T-cell (primary cell): ENCODE measurements at regions not wholly inside any gene's neighbourhood (a gene's known extent, or its start where the extent isn't known, plus 50 kb on each side); places are given as distances from the start of the nearest gene placed in this dataset.
A peak's percentile ranks its signal among the peaks of the same experiment; 100 is the strongest.

Experiments
- ATAC-seq, 4 experiments: fragments of 200-7000 bp in 3 of 4; fragments of 150-1000 bp in 1 of 4; cut with Tn5 transposase; replicated peaks in 1 of 4; 1 replicate in 3 of 4; 2 replicates in 1 of 4; pipeline ENCODE4 v1.10.0; 2021; ENCODE audit warnings: moderate library complexity in 3 of 4, mild to moderate bottlenecking in 2 of 4, moderate number of reproducible peaks in 1 of 4
- CTCF ChIA-PET, 2 donors: fragments of 300-600 bp; sonication (Branson Sonifier 250); formaldehyde crosslinking; loops; one replicate each; lab custom pipeline; 2022; ENCODE audit warnings: antibody characterized with exemption in 2 of 2; lab: Charles Lee
- POLR2A ChIA-PET, 2 donors: fragments of 300-600 bp; sonication (Branson Sonifier 250); formaldehyde crosslinking; loops; one replicate each; lab custom pipeline; 2022; ENCODE audit warnings: antibody characterized with exemption in 2 of 2; lab: Charles Lee
- DNase-seq, 35 experiments: peaks; one replicate each; pipeline versions ENCODE4 v3.0.0 to v3.0.0-alpha.2; 2013 to 2023
- H3K27ac ChIP-seq: one replicate; pipeline ENCODE4 v1.5.1; 2013; ENCODE audit warnings: low read length
- H3K27me3 ChIP-seq, 2 experiments: replicated peaks in 1 of 2; 1 replicate in 1 of 2; 2 replicates in 1 of 2; pipeline versions ENCODE4 v1.6.1 to v1.7.0; 2013; ENCODE audit warnings: low read length in 1 of 2, mixed read lengths in 1 of 2; ENCODE audit not compliant: control insufficient read depth in 2 of 2, insufficient read depth in 2 of 2; ENCODE audit errors: extremely low read depth in 1 of 2
- H3K36me3 ChIP-seq, 2 donors: 1 replicate in 1 of 2; 2 replicates in 1 of 2; pipeline versions ENCODE4 v1.6.1 to v1.7.0; 2013; ENCODE audit warnings: low read length in 1 of 2; ENCODE audit not compliant: control insufficient read depth in 2 of 2, insufficient read depth in 1 of 2; ENCODE audit errors: extremely low read depth in 1 of 2
- H3K4me1 ChIP-seq, 2 experiments: 1 replicate in 1 of 2; 2 replicates in 1 of 2; pipeline versions ENCODE4 v1.6.1 to v1.7.0; 2013; ENCODE audit warnings: low read length in 2 of 2, mixed read lengths in 1 of 2; ENCODE audit not compliant: insufficient read depth in 2 of 2, control insufficient read depth in 1 of 2; ENCODE audit errors: extremely low read depth in 1 of 2
- H3K4me3 ChIP-seq, 2 donors: 1 replicate in 1 of 2; 2 replicates in 1 of 2; pipeline versions ENCODE4 v1.5.1 to v1.7.0; 2013; ENCODE audit warnings: mild to moderate bottlenecking in 2 of 2, low read length in 1 of 2, moderate library complexity in 1 of 2; ENCODE audit not compliant: control insufficient read depth in 1 of 2; ENCODE audit errors: extremely low read depth in 1 of 2
- H3K9me3 ChIP-seq: 2 replicates; pipeline ENCODE4 v1.7.0; 2013
- H3K27ac Mint-ChIP-seq, 2 donors: one replicate each; pipeline ENCODE4 v1.8.0; 2020 to 2021; ENCODE audit warnings: mild to moderate bottlenecking in 2 of 2, mixed read lengths in 2 of 2
- H3K27me3 Mint-ChIP-seq, 2 donors: one replicate each; pipeline ENCODE4 v1.8.0; 2021 to 2022; ENCODE audit warnings: mixed read lengths in 2 of 2
- H3K36me3 Mint-ChIP-seq: one replicate; pipeline ENCODE4 v1.8.0; 2021; ENCODE audit warnings: mixed read lengths
- H3K4me1 Mint-ChIP-seq, 3 donors: one replicate each; pipeline ENCODE4 v1.8.0; 2020 to 2022; ENCODE audit warnings: mixed read lengths in 3 of 3, mild to moderate bottlenecking in 1 of 3
- H3K4me3 Mint-ChIP-seq, 3 donors: one replicate each; pipeline ENCODE4 v1.8.0; 2020 to 2022; ENCODE audit warnings: mild to moderate bottlenecking in 3 of 3, mixed read lengths in 3 of 3, moderate library complexity in 3 of 3
- H3K9me3 Mint-ChIP-seq, 3 donors: one replicate each; pipeline ENCODE4 v1.8.0; 2020 to 2022; ENCODE audit warnings: mixed read lengths in 3 of 3
- WGBS: methylation state at CpG from one replicate; pipeline ENCODE4 v1.1.5; 2013; ENCODE audit warnings: missing lambda C conversion rate; ENCODE audit not compliant: insufficient coverage; 5-methylcytosine and 5-hydroxymethylcytosine counted together

GRCh38 chr1:25090707-25091422 lies 141.4 kb downstream of the SYF2 start:
- H3K4me3 Mint-ChIP-seq = no peak overlapping the region
- Histone ChIP-seq H3K9me3 (no peaks in the 10 kb centered on the region), H3K4me3 (no peak overlapping the region), H3K27me3 (peaks cover 0 to 19% of the 10 kb centered on the region in 2 experiments), H3K36me3 (no peaks in the 10 kb centered on the region), H3K4me1 (peaks cover 7 to 31% of the 10 kb centered on the region in 2 experiments), H3K27ac (no peak overlapping the region)
- H3K27me3 Mint-ChIP-seq = peaks cover 0 to 1% of the 10 kb centered on the region in 2 donors
- ChIA-PET POLR2A (no interaction called here), CTCF (interaction anchor here in 1 of 2 donors (0.6 to 0.8 kb wide), 2 partner anchors 9 to 1725 kb away, joined by 4 to 5 read pairs; no protein-coding TSS in a partner anchor)
- ATAC-seq = no peak
- no peaks in the 10 kb centered on the region for H3K36me3 Mint-ChIP-seq
- H3K9me3 Mint-ChIP-seq = no peaks in the 10 kb centered on the region
- no peak overlapping the region for H3K27ac Mint-ChIP-seq
- 91% methylated on average over 7 of the region's 13 CpGs for WGBS
- DNase-seq = no peak
- H3K4me1 Mint-ChIP-seq = peaks cover 14 to 29% (median 23%) of the 10 kb centered on the region in 3 donors

GRCh38 chr1:25089772-25090171 lies 142.5 kb downstream of the SYF2 start:
- ATAC-seq (no peak), DNase-seq (no peak)
- no peaks in the 10 kb centered on the region for H3K36me3 ChIP-seq
- no peaks in the 10 kb centered on the region for H3K9me3 Mint-ChIP-seq
- no peak overlapping the region for H3K4me3 Mint-ChIP-seq
- H3K4me1 Mint-ChIP-seq = peaks cover 3 to 18% (median 12%) of the 10 kb centered on the region in 3 donors
- peaks cover 0 to 1% of the 10 kb centered on the region in 2 donors for H3K27me3 Mint-ChIP-seq
- H3K27ac ChIP-seq = no peak overlapping the region
- H3K4me1 ChIP-seq = peaks cover 0 to 20% of the 10 kb centered on the region in 2 experiments
- H3K27ac Mint-ChIP-seq = no peak overlapping the region
- POLR2A ChIA-PET = no interaction called here
- H3K9me3 ChIP-seq = no peaks in the 10 kb centered on the region
- peaks cover 0 to 19% of the 10 kb centered on the region in 2 experiments for H3K27me3 ChIP-seq
- CTCF ChIA-PET = no interaction called here
- H3K4me3 ChIP-seq = no peak overlapping the region
- 100% methylated on average over 2 of the region's 7 CpGs for WGBS
- no peaks in the 10 kb centered on the region for H3K36me3 Mint-ChIP-seq

GRCh38 chr1:25088946-25089345 lies 143.4 kb downstream of the SYF2 start:
- Mint-ChIP-seq H3K9me3 (no peaks in the 10 kb centered on the region), H3K36me3 (no peaks in the 10 kb centered on the region), H3K27ac (no peak overlapping the region), H3K4me3 (no peak overlapping the region), H3K4me1 (peaks cover 0 to 10% (median 5%) of the 10 kb centered on the region in 3 donors), H3K27me3 (peaks cover 0 to 1% of the 10 kb centered on the region in 2 donors)
- Histone ChIP-seq H3K36me3 (no peaks in the 10 kb centered on the region), H3K4me1 (peaks cover 0 to 13% of the 10 kb centered on the region in 2 experiments), H3K4me3 (no peak overlapping the region), H3K9me3 (no peaks in the 10 kb centered on the region), H3K27ac (no peak overlapping the region), H3K27me3 (peaks cover 0 to 19% of the 10 kb centered on the region in 2 experiments)
- ChIA-PET POLR2A (interaction anchor here in 1 of 2 donors (0.5 kb wide), 1 partner anchor 147 kb away, joined by 4 read pairs; no protein-coding TSS in a partner anchor), CTCF (no interaction called here)
- WGBS = 81% methylated on average over 7 of the region's 7 CpGs
- no peak for DNase-seq
- ATAC-seq = no peak

DNA sequence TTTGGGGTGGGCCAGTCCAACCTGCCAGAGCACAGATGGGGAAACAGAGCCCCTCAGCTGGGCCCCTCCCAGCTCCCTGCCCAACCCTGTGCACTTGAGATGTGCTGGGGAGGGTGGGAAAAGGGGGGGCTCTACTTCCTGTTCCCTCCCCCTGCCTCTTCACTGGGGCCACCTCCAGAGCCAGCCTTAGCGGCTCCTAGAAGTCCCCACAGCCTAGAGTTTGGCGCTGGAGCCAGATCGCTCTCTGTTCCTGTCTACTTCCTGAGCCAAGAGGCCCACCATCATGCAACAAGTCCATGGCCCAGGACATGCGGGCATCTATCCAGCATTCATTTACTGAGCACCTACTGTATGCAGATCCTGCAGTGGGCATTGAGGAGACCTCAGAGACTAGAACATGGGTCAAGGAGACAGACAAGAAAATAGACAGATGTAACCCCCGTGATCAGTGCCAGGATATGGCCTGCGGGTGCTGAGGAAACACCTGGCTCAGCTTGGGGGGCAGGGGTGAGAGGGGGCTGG lies 144.1 kb downstream of the SYF2 start:
- peaks cover 0 to 9% of the 10 kb centered on the region in 2 experiments for H3K4me1 ChIP-seq
- ChIA-PET CTCF (no interaction called here), POLR2A (no interaction called here)
- no peak overlapping the region for H3K27ac ChIP-seq
- peaks cover 0 to 6% (median 2%) of the 10 kb centered on the region in 3 donors for H3K4me1 Mint-ChIP-seq
- H3K36me3 Mint-ChIP-seq = no peaks in the 10 kb centered on the region
- no peak overlapping the region for H3K4me3 Mint-ChIP-seq
- no peaks in the 10 kb centered on the region for H3K9me3 ChIP-seq
- H3K27ac Mint-ChIP-seq = peak overlapping the region in 1 of 2 donors; percentile 28
- no peak overlapping the region for H3K4me3 ChIP-seq
- ATAC-seq (no peak), DNase-seq (no peak)
- H3K36me3 ChIP-seq = no peaks in the 10 kb centered on the region
- peaks cover 0 to 1% of the 10 kb centered on the region in 2 donors for H3K27me3 Mint-ChIP-seq
- H3K9me3 Mint-ChIP-seq = no peaks in the 10 kb centered on the region
- H3K27me3 ChIP-seq = peaks cover 0 to 19% of the 10 kb centered on the region in 2 experiments
- WGBS = 67% methylated on average over 5 of the region's 6 CpGs

- CTCF ChIA-PET = no interaction called here
- ATAC-seq = no peak
- H3K27me3 ChIP-seq = peaks cover 0 to 19% of the 10 kb centered on the region in 2 experiments
- Mint-ChIP-seq H3K4me1 (peaks cover 0 to 6% (median 2%) of the 10 kb centered on the region in 3 donors), H3K9me3 (no peaks in the 10 kb centered on the region), H3K36me3 (no peaks in the 10 kb centered on the region), H3K4me3 (no peak overlapping the region), H3K27me3 (peaks cover 0 to 1% of the 10 kb centered on the region in 2 donors), H3K27ac (no peak overlapping the region)
- peaks cover 0 to 9% of the 10 kb centered on the region in 2 experiments for H3K4me1 ChIP-seq
- no peak for DNase-seq
- POLR2A ChIA-PET = no interaction called here
- no peaks in the 10 kb centered on the region for H3K36me3 ChIP-seq
- 64% methylated on average over 2 of the region's 3 CpGs for WGBS
- H3K4me3 ChIP-seq = no peak overlapping the region
- H3K27ac ChIP-seq = no peak overlapping the region
- no peaks in the 10 kb centered on the region for H3K9me3 ChIP-seq
These were observed 145.7 kb downstream of the SYF2 start for GRCh38 chr1:25086518-25087079.

- Mint-ChIP-seq H3K4me3 (no peak overlapping the region), H3K9me3 (no peaks in the 10 kb centered on the region), H3K27me3 (no peaks in the 10 kb centered on the region), H3K4me1 (peaks cover 4 to 5% (median 5%) of the 10 kb centered on the region in 3 donors), H3K36me3 (no peaks in the 10 kb centered on the region), H3K27ac (no peak overlapping the region)
- CTCF ChIA-PET = no interaction called here
- Histone ChIP-seq H3K27ac (no peak overlapping the region), H3K4me1 (peaks cover 0 to 9% of the 10 kb centered on the region in 2 experiments), H3K9me3 (no peaks in the 10 kb centered on the region), H3K4me3 (no peak overlapping the region), H3K36me3 (no peaks in the 10 kb centered on the region), H3K27me3 (peaks cover 0 to 15% of the 10 kb centered on the region in 2 experiments)
- DNase-seq (no peak), ATAC-seq (no peak)
- POLR2A ChIA-PET = interaction anchor here in 1 of 2 donors (0.6 kb wide), 1 partner anchor 1050 kb away, joined by 3 read pairs; no protein-coding TSS in a partner anchor
- no CpG with 5 or more reads among the region's 1 CpG for WGBS
These were observed 147.9 kb downstream of the SYF2 start for GRCh38 chr1:25084407-25084806.
